ENCODE measurements at regions not wholly inside any gene's neighbourhood (a gene's known extent, or its start where the extent isn't known, plus 50 kb on each side); places are given as distances from the start of the nearest gene placed in this dataset.

DNA sequence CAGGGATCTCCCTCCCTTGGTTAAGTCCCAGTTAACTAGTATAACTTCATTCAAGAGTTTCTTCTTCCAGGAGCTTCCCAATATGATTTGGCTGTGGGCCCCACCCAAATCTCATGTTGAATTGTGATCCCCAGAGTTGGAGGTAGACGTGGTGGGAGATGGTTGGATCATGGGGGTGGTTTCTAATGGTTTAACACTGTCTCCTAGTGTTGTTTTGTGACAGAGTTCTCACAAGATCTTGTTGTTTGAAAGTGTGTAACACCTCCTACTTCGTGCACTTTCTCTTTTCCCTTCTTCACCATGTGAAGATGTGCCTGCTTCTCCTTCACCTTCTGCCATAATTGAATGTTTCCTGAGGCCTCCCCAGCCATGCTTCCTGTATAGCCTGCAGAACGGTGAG is 251.8 kb upstream of the FGGY start:
- TF ChIP-seq CTCF (IDR thresholded peaks at IDR 0.05) (no peak), POLR2A (IDR thresholded peaks at IDR 0.05) (no peak), POLR2AphosphoS5 (IDR thresholded peaks at IDR 0.05; ENCODE audit: insufficient read depth in 1 of 2, low read depth in 1 of 2) (no peak)
